Vagina (tissue), 2 donors: ENCODE measurements at regions not wholly inside any gene's neighbourhood (a gene's known extent, or its start where the extent isn't known, plus 50 kb on each side); places are given as distances from the start of the nearest gene placed in this dataset.
"Not testable (repeated sequence)": the region's sequence is repeated elsewhere in the genome, so short reads cannot be mapped to it uniquely, and the experiment has no call there.

Experiments used
- POLR2A ChIP-seq, 2 donors: fragments of 450-650 bp; IDR thresholded peaks; one replicate each; pipeline ENCODE4 v1.6.1; 2017; ENCODE audit warnings: antibody characterized with exemption in 2 of 2, mild to moderate bottlenecking in 2 of 2, moderate library complexity in 2 of 2
- POLR2AphosphoS5 ChIP-seq, 2 donors: sonication (generic); formaldehyde crosslinking; IDR thresholded peaks; one replicate each; pipeline ENCODE4 v1.9.0; 2017; ENCODE audit warnings: antibody characterized with exemption in 2 of 2, mild to moderate bottlenecking in 2 of 2, low read depth in 1 of 2; ENCODE audit not compliant: insufficient read depth in 1 of 2
- TF ChIP-seq, protein P1 (sequence below), 3 experiments: fragments of 450-650 bp in 2 of 3; fragments of 200-600 bp in 1 of 3; sonication (generic) in 1 of 3; IDR thresholded peaks; one replicate each; pipeline ENCODE4 v1.5.1; 2017 to 2019; ENCODE audit warnings: antibody characterized with exemption in 3 of 3, mild to moderate bottlenecking in 2 of 3, moderate library complexity in 2 of 3

- TF ChIP-seq POLR2A (IDR thresholded peaks at IDR 0.05); POLR2AphosphoS5 (IDR thresholded peaks at IDR 0.05; ENCODE audit: insufficient read depth in 1 of 2, low read depth in 1 of 2): not testable (repeated sequence)
- TF ChIP-seq, protein P1, sequence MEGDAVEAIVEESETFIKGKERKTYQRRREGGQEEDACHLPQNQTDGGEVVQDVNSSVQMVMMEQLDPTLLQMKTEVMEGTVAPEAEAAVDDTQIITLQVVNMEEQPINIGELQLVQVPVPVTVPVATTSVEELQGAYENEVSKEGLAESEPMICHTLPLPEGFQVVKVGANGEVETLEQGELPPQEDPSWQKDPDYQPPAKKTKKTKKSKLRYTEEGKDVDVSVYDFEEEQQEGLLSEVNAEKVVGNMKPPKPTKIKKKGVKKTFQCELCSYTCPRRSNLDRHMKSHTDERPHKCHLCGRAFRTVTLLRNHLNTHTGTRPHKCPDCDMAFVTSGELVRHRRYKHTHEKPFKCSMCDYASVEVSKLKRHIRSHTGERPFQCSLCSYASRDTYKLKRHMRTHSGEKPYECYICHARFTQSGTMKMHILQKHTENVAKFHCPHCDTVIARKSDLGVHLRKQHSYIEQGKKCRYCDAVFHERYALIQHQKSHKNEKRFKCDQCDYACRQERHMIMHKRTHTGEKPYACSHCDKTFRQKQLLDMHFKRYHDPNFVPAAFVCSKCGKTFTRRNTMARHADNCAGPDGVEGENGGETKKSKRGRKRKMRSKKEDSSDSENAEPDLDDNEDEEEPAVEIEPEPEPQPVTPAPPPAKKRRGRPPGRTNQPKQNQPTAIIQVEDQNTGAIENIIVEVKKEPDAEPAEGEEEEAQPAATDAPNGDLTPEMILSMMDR (IDR thresholded peaks at IDR 0.05) = not testable (repeated sequence)
Measured at GRCh38 chr1:224023122-224023521, 90.8 kb upstream of the FBXO28 start.
